HCT116 (cell line): ENCODE measurements at regions not wholly inside any gene's neighbourhood (a gene's known extent, or its start where the extent isn't known, plus 50 kb on each side); places are given as distances from the start of the nearest gene placed in this dataset.

Source experiments
- ATAC-seq: fragments of 200-7000 bp; cut with Tn5 transposase; 2 replicates; pipeline ENCODE4 v1.9.1; 2020; ENCODE audit warnings: mild to moderate bottlenecking, moderate library complexity
- BruUV-seq: library from RNA; stranded (reverse); fragments of 400-500 nt; replicated peaks from 2 replicates; lab custom pipeline; 2021; lab: Mats Ljungman, UMichigan
- CTCF ChIA-PET: fragments of 300-600 bp; sonication (Branson Sonifier 250); formaldehyde crosslinking; loops from one replicate; lab custom pipeline; 2021; ENCODE audit warnings: antibody characterized with exemption; lab: Charles Lee
- POLR2A ChIA-PET: fragments of 300-600, 350-600 bp; sonication (Branson Sonifier 250); formaldehyde crosslinking; loops from one replicate; lab custom pipeline; 2021; ENCODE audit warnings: antibody characterized with exemption; lab: Charles Lee
- RAD21 ChIA-PET, 2 experiments: fragments of 300-600 bp; sonication (Branson Sonifier 250); formaldehyde crosslinking; loops; one replicate each; lab custom pipeline; 2023; ENCODE audit warnings: low total read pairs in 2 of 2; ENCODE audit not compliant: uncharacterized antibody in 2 of 2, unreplicated experiment in 2 of 2, low non-redundant PET in 1 of 2; lab: Charles Lee
- DNase-seq: peaks from one replicate; pipeline ENCODE4 v3.0.0-alpha.2; 2010; ENCODE audit warnings: low read depth, low spot score
- H2AFZ ChIP-seq: fragments of 200-600 bp; shearing (Covaris generic), sonication (generic); 2 replicates; pipeline ENCODE4 v1.6.1; 2017; ENCODE audit warnings: low read depth, mixed run types, mixed read lengths, antibody characterized with exemption, low read length; ENCODE audit not compliant: poor library complexity, severe bottlenecking
- H3K27ac ChIP-seq: 2 replicates; pipeline ENCODE4 v1.5.1; 2012; ENCODE audit warnings: low read depth, low read length
- H3K27me3 ChIP-seq: fragments of 200-600 bp; sonication (generic); 2 replicates; pipeline ENCODE4 v1.6.1; 2016; ENCODE audit warnings: mixed run types, low read length, mixed read lengths; ENCODE audit not compliant: insufficient read depth
- H3K36me3 ChIP-seq, 2 experiments: fragments of 200-500 bp in 1 of 2; fragments of 200-600 bp in 1 of 2; sonication (Bioruptor generic) in 1 of 2; sonication (generic) in 1 of 2; 2 replicates each; pipeline versions ENCODE4 v1.5.1 to v1.6.1; 2014 to 2016; ENCODE audit warnings: low read length in 2 of 2, inconsistent platforms in 1 of 2, mixed read lengths in 1 of 2, mixed run types in 1 of 2; ENCODE audit not compliant: insufficient read depth in 2 of 2, control insufficient read depth in 1 of 2
- H3K4me1 ChIP-seq, 2 experiments: fragments of 200-600 bp in 1 of 2; sonication (generic) in 1 of 2; 2 replicates each; pipeline versions ENCODE4 v1.5.1 to v1.6.1; 2012 to 2017; ENCODE audit warnings: low read length in 2 of 2, inconsistent platforms in 1 of 2, mild to moderate bottlenecking in 1 of 2, mixed read lengths in 1 of 2, mixed run types in 1 of 2, moderate library complexity in 1 of 2; ENCODE audit not compliant: insufficient read depth in 2 of 2, control insufficient read depth in 1 of 2
- H3K4me2 ChIP-seq: fragments of 200-600 bp; sonication (generic); 2 replicates; pipeline ENCODE4 v1.6.1; 2017; ENCODE audit warnings: mixed run types, low read length, mixed read lengths
- H3K4me3 ChIP-seq, 2 experiments: fragments of 200-600 bp in 1 of 2; sonication (generic) in 1 of 2; replicated peaks in 1 of 2; 2 replicates each; pipeline ENCODE4 v1.5.1; 2011 to 2016; ENCODE audit warnings: low read length in 2 of 2, control low read depth in 1 of 2, low read depth in 1 of 2, mild to moderate bottlenecking in 1 of 2, mixed read lengths in 1 of 2, mixed run types in 1 of 2
- H3K79me2 ChIP-seq: fragments of 200-600 bp; sonication (generic); 2 replicates; pipeline ENCODE4 v1.6.1; 2017; ENCODE audit warnings: mild to moderate bottlenecking, mixed run types, low read length, moderate library complexity, mixed read lengths; ENCODE audit not compliant: insufficient read depth
- H3K9ac ChIP-seq: fragments of 200-600 bp; sonication (generic); 2 replicates; pipeline ENCODE4 v1.6.1; 2016; ENCODE audit warnings: low read length, mixed read lengths
- H3K9me2 ChIP-seq: fragments of 200-600 bp; sonication (generic), shearing (Covaris generic); 2 replicates; pipeline ENCODE4 v1.6.1; 2017; ENCODE audit warnings: mixed run types, mild to moderate bottlenecking, moderate library complexity; ENCODE audit not compliant: insufficient read depth
- H3K9me3 ChIP-seq, 2 experiments: fragments of 200-500 bp in 1 of 2; fragments of 200-600 bp in 1 of 2; sonication (Bioruptor generic) in 1 of 2; sonication (generic) in 1 of 2; 2 replicates each; pipeline ENCODE4 v1.6.1; 2014 to 2017; ENCODE audit warnings: low read length in 2 of 2, mixed read lengths in 2 of 2, inconsistent platforms in 1 of 2, low read depth in 1 of 2, mild to moderate bottlenecking in 1 of 2, mixed run types in 1 of 2, moderate library complexity in 1 of 2; ENCODE audit not compliant: control insufficient read depth in 1 of 2, insufficient read depth in 1 of 2
- H4K20me1 ChIP-seq: fragments of 200-600 bp; sonication (generic), shearing (Covaris generic); 2 replicates; pipeline ENCODE4 v1.6.1; 2017; ENCODE audit warnings: mixed run types, mild to moderate bottlenecking, moderate library complexity; ENCODE audit not compliant: insufficient read depth
- CEBPB ChIP-seq: IDR thresholded peaks from 2 replicates; pipeline ENCODE4 v1.6.1; 2012; ENCODE audit warnings: low read depth
- CTCF ChIP-seq, 3 experiments: fragments of 200-600 bp in 1 of 3; sonication (generic) in 1 of 3; IDR thresholded peaks in 2 of 3; conservative IDR thresholded peaks in 1 of 3; 2 replicates each; pipeline ENCODE4 v1.5.1; 2012 to 2017; ENCODE audit warnings: low read depth in 2 of 3, low read length in 2 of 3, antibody characterized with exemption in 1 of 3, borderline replicate concordance in 1 of 3, control low read depth in 1 of 3, mild to moderate bottlenecking in 1 of 3, mixed read lengths in 1 of 3, mixed run types in 1 of 3, moderate library complexity in 1 of 3; ENCODE audit not compliant: insufficient read depth in 1 of 3
- ELF1 ChIP-seq: IDR thresholded peaks from 2 replicates; pipeline ENCODE4 v1.6.1; 2012; ENCODE audit warnings: low read depth, borderline replicate concordance
- EZH2 ChIP-seq: fragments of 200-600 bp; sonication (generic); IDR thresholded peaks from 2 replicates; pipeline ENCODE4 v1.6.1; 2017; ENCODE audit warnings: antibody characterized with exemption, mixed run types
- FOSL1 ChIP-seq: IDR thresholded peaks from 2 replicates; pipeline ENCODE4 v1.6.1; 2012; ENCODE audit warnings: low read depth
- JUND ChIP-seq: IDR thresholded peaks from 2 replicates; pipeline ENCODE4 v1.6.1; 2012
- MAX ChIP-seq: IDR thresholded peaks from 2 replicates; pipeline ENCODE4 v1.6.1; 2012
- POLR2A ChIP-seq: IDR thresholded peaks from 2 replicates; pipeline ENCODE4 v1.7.0; 2011; ENCODE audit warnings: borderline replicate concordance; ENCODE audit not compliant: insufficient read depth, insufficient read length; ENCODE audit errors: extremely low read depth
- RAD21 ChIP-seq: IDR thresholded peaks from 2 replicates; pipeline ENCODE4 v1.6.1; 2012; ENCODE audit warnings: low read depth, mild to moderate bottlenecking
- SP1 ChIP-seq: IDR thresholded peaks from 2 replicates; pipeline ENCODE4 v1.6.1; 2012; ENCODE audit warnings: low read depth
- ZBTB33 ChIP-seq: IDR thresholded peaks from 2 replicates; pipeline ENCODE4 v1.6.1; 2011; ENCODE audit warnings: mild to moderate bottlenecking, low read length, moderate library complexity; ENCODE audit not compliant: insufficient replicate concordance; ENCODE audit errors: extremely low read depth
- ZFX ChIP-seq: fragments of 450-650 bp; IDR thresholded peaks from 2 replicates; pipeline ENCODE4 v1.6.1; 2017
- ZNF274 ChIP-seq: fragments of 200-500 bp; sonication (Bioruptor generic); IDR thresholded peaks from 2 replicates; pipeline ENCODE4 v1.6.1; 2014; ENCODE audit warnings: mild to moderate bottlenecking, low read depth, low read length, inconsistent platforms
- intact Hi-C: fragments of 100-400 bp; cut with micrococcal nuclease; formaldehyde crosslinking; loops from 2 replicates; pipeline ENCODE4 v1.10.0; 2022

- TF ChIP-seq JUND, result no peak
- no peak for TF ChIP-seq ZFX
- TF ChIP-seq RAD21, result no peak
- TF ChIP-seq ELF1, result no peak
- TF ChIP-seq MAX, result no peak
- TF ChIP-seq ZNF274, result no peak
- TF ChIP-seq SP1, result no peak
- no peak for TF ChIP-seq ZBTB33
- no peak for TF ChIP-seq EZH2
- TF ChIP-seq POLR2A, result no peak
- TF ChIP-seq CEBPB, result no peak
- no peak for TF ChIP-seq CTCF (IDR thresholded peaks at IDR 0.05 in 2 of 3, conservative IDR thresholded peaks at IDR 0.05 in 1 of 3; ENCODE audit: borderline replicate concordance in 1 of 3, insufficient read depth in 1 of 3, low read depth in 2 of 3, low read length in 2 of 3)
- TF ChIP-seq FOSL1, result no peak
- H3K4me2 ChIP-seq, result no peak overlapping the region
- ATAC-seq (no peak), DNase-seq (no peak)
- no peaks in the 10 kb centered on the region for H3K9me2 ChIP-seq
- no peaks in the 10 kb centered on the region for H3K79me2 ChIP-seq
- H3K27me3 ChIP-seq, result peaks cover 83% of the 10 kb centered on the region
- RAD21 ChIA-PET, result interaction anchor here in 1 of 2 experiments (0.6 kb wide), 1 partner anchor 10 kb away, joined by 4 read pairs; no protein-coding TSS in a partner anchor
- H3K36me3 ChIP-seq, result no peaks in the 10 kb centered on the region
- BruUV-seq, result no TSS peak
- H2AFZ ChIP-seq, result no peak overlapping the region
- no peaks in the 10 kb centered on the region for H4K20me1 ChIP-seq
- H3K4me3 ChIP-seq, result no peak overlapping the region
- H3K4me1 ChIP-seq, result no peaks in the 10 kb centered on the region
- no peak overlapping the region for H3K9ac ChIP-seq
- no peaks in the 10 kb centered on the region for H3K9me3 ChIP-seq
- POLR2A ChIA-PET, result no interaction called here
- no peak overlapping the region for H3K27ac ChIP-seq
- intact Hi-C loops, result no loop called here
- CTCF ChIA-PET, result interaction anchor here (1.4 kb wide), 1 partner anchor 12 kb away, joined by 4 read pairs; no protein-coding TSS in a partner anchor
Measured at GRCh38 chr14:56886471-56887062, 76.3 kb upstream of the OTX2 start.
